Mammary epithelial cell (primary cell): ENCODE measurements at regions not wholly inside any gene's neighbourhood (a gene's known extent, or its start where the extent isn't known, plus 50 kb on each side); places are given as distances from the start of the nearest gene placed in this dataset.

Source experiments
- EZH2 ChIP-seq: IDR thresholded peaks from 2 replicates; pipeline ENCODE4 v1.6.1; 2012; ENCODE audit warnings: low read length, inconsistent platforms, borderline replicate concordance
- TF ChIP-seq, protein P1 (sequence below), 2 donors: IDR thresholded peaks in 1 of 2; conservative IDR thresholded peaks in 1 of 2; 2 replicates each; pipeline ENCODE4 v1.5.1; 2011 to 2012; ENCODE audit warnings: inconsistent platforms in 2 of 2, low read length in 2 of 2, mild to moderate bottlenecking in 2 of 2, control low read depth in 1 of 2, low read depth in 1 of 2; ENCODE audit not compliant: insufficient read depth in 1 of 2; ENCODE audit errors: extremely low read depth in 1 of 2

DNA sequence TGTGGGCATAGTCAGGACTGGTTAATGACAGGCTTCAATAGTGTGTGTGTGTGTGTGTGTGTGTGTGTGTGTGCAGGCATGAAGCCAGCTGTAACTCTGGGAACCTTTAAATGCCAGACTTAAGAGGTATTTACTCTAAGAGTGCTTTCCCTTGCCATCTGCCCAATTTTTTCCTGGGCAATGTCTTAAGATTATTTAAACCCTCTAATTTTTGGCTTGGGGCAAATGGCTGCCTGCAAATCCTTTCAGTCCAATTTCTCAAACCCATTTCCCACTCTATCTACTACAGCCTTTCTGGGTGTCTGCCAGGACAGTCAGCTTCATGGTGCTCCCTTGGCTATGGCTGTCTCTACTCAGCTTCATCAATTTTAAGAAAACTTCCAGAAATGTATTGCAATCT, 62.6 kb upstream of the C1GALT1 start:
- TF ChIP-seq, protein P1, sequence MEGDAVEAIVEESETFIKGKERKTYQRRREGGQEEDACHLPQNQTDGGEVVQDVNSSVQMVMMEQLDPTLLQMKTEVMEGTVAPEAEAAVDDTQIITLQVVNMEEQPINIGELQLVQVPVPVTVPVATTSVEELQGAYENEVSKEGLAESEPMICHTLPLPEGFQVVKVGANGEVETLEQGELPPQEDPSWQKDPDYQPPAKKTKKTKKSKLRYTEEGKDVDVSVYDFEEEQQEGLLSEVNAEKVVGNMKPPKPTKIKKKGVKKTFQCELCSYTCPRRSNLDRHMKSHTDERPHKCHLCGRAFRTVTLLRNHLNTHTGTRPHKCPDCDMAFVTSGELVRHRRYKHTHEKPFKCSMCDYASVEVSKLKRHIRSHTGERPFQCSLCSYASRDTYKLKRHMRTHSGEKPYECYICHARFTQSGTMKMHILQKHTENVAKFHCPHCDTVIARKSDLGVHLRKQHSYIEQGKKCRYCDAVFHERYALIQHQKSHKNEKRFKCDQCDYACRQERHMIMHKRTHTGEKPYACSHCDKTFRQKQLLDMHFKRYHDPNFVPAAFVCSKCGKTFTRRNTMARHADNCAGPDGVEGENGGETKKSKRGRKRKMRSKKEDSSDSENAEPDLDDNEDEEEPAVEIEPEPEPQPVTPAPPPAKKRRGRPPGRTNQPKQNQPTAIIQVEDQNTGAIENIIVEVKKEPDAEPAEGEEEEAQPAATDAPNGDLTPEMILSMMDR (conservative IDR thresholded peaks at IDR 0.05 in 1 of 2, IDR thresholded peaks at IDR 0.05 in 1 of 2; ENCODE audit: extremely low read depth in 1 of 2, insufficient read depth in 1 of 2, low read depth in 1 of 2, low read length in 2 of 2), result no peak
- TF ChIP-seq EZH2, result no peak
